ENCODE measurements at regions not wholly inside any gene's neighbourhood (a gene's known extent, or its start where the extent isn't known, plus 50 kb on each side); places are given as distances from the start of the nearest gene placed in this dataset.

DNA sequence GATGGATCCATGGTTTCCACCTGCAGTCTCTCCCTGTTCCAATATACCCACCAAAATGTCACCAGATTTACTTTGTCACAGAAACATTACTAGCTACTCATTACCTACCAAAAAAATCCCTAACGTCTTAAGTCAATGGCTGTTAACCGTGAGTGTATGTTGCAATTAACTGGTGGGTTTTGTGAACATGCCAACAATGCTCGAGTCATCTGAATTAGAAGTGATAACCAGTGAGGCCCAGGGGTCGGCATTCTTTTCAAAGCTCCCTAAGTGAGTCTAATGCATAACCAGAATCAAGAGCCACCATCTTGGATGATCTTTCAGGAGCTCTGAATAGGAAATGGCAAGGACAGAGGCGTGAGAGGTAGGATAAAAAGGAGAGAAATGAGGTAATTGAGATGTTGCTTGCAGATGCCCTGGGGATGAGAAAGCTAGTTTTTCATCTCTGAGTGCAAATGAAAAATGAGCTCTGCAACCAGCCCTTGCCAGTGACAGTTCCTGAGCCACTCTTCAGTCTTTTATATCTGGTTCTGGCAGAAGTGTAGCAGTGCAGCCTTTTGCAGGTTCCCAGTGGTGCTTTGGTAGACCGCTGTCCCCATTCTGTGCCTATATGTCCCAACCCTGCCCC is 130.0 kb upstream of the RND3 start:
- Mint-ChIP-seq H3K27me3 (ENCODE audit: insufficient read depth, unreplicated experiment) (no peaks in the 10 kb centered on the region), H3K9me3 (ENCODE audit: unreplicated experiment) (no peaks in the 10 kb centered on the region), H3K4me1 (ENCODE audit: low read depth, unreplicated experiment) (peaks cover 7% of the 10 kb centered on the region), H3K27ac (ENCODE audit: unreplicated experiment) (no peak overlapping the region), H3K4me3 (ENCODE audit: unreplicated experiment) (no peak overlapping the region), H3K36me3 (ENCODE audit: insufficient read depth, unreplicated experiment) (no peaks in the 10 kb centered on the region)
- H3K27me3 ChIP-seq (replicated peaks; ENCODE audit: control insufficient read depth, insufficient read depth, low read length), result no peaks in the 10 kb centered on the region
- no peak overlapping the region for H3K4me3 ChIP-seq (ENCODE audit: low read depth, low read length)
- POLR2A ChIA-PET, result no interaction called here
- peaks cover 29% of the 10 kb centered on the region for H3K4me1 ChIP-seq
- no peak for TF ChIP-seq CTCF (IDR thresholded peaks at IDR 0.05; ENCODE audit: insufficient read depth in 1 of 2, low read depth in 1 of 2, low read length in 1 of 2, severe bottlenecking in 1 of 2, unreplicated experiment in 1 of 2)
- no TSS peak for BruUV-seq (replicated peaks)
- H3K36me3 ChIP-seq (ENCODE audit: control insufficient read depth, insufficient read depth, low read length), result no peaks in the 10 kb centered on the region
- no peaks in the 10 kb centered on the region for H3K9me3 ChIP-seq
- intact Hi-C loops (cut with micrococcal nuclease; ENCODE audit: unreplicated experiment), result loop anchor here (10.0 kb wide), 2 partner anchors 437 to 483 kb away; no protein-coding TSS in a partner anchor
- DNase-seq, result no peak
- CTCF ChIA-PET, result no interaction called here

DNA sequence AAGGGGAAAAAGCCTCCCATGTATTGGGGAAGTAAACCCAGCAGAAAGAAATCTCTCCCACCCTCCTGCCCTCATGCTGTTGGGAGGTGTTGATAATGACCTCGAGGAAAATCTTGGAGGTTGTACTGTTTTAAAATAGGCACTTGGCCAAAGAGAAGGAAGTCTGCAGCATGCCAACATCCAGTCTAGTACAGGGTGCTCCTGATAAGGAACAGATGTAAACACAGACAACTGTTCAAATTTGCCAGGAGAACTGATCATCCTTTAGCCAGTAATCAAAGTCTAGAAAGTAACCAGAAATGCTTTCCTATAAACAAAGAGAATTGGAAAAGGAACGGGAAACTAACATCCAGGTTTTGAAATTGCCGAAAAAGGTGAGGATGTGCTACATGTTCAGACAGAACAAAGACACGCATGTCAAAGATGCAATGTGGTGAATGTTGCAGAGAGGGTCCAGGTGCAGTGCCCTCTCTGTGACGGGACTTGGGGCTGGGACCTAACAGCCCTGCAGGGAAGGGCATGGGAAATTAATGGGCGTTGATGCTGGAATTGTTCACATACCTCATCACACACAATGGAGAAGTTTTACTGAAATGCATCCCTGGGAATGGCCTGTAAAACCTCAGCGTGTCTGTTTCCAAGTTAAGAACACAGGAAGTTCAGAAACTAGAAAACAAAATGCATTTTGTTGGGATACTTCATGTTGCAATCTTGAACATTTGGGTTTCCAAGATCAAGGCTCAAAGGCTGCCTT is 125.7 kb upstream of the RND3 start:
- no peaks in the 10 kb centered on the region for H3K36me3 Mint-ChIP-seq (ENCODE audit: insufficient read depth, unreplicated experiment)
- no peak for DNase-seq
- no peaks in the 10 kb centered on the region for H3K36me3 ChIP-seq (ENCODE audit: control insufficient read depth, insufficient read depth, low read length)
- H3K4me1 ChIP-seq, result peaks cover 16% of the 10 kb centered on the region
- no TSS peak for BruUV-seq (replicated peaks)
- H3K27me3 Mint-ChIP-seq (ENCODE audit: insufficient read depth, unreplicated experiment), result no peaks in the 10 kb centered on the region
- TF ChIP-seq CTCF (IDR thresholded peaks at IDR 0.05; ENCODE audit: insufficient read depth in 1 of 2, low read depth in 1 of 2, low read length in 1 of 2, severe bottlenecking in 1 of 2, unreplicated experiment in 1 of 2), result no peak
- H3K9me3 ChIP-seq, result no peaks in the 10 kb centered on the region
- CTCF ChIA-PET, result no interaction called here
- no peak overlapping the region for H3K4me3 ChIP-seq (ENCODE audit: low read depth, low read length)
- peaks cover 13% of the 10 kb centered on the region for H3K4me1 Mint-ChIP-seq (ENCODE audit: low read depth, unreplicated experiment)
- intact Hi-C loops (cut with micrococcal nuclease; ENCODE audit: unreplicated experiment), result loop anchor here (5.0 to 10.0 kb wide), 3 partner anchors 442 to 624 kb away; no protein-coding TSS in a partner anchor
- no peaks in the 10 kb centered on the region for H3K27me3 ChIP-seq (replicated peaks; ENCODE audit: control insufficient read depth, insufficient read depth, low read length)
- H3K27ac Mint-ChIP-seq (ENCODE audit: unreplicated experiment), result no peak overlapping the region
- H3K9me3 Mint-ChIP-seq (ENCODE audit: unreplicated experiment), result no peaks in the 10 kb centered on the region
- H3K4me3 Mint-ChIP-seq (ENCODE audit: unreplicated experiment), result no peak overlapping the region
- POLR2A ChIA-PET, result no interaction called here

- TF ChIP-seq CTCF (IDR thresholded peaks at IDR 0.05; ENCODE audit: insufficient read depth in 1 of 2, low read depth in 1 of 2, low read length in 1 of 2, severe bottlenecking in 1 of 2, unreplicated experiment in 1 of 2), result peak; percentile 76 to 85
- CTCF ChIA-PET, result interaction anchor here (0.6 to 1.4 kb wide), 3 partner anchors 9 to 62 kb away, joined by 3 to 5 read pairs (median 4); no protein-coding TSS in a partner anchor
- Histone ChIP-seq H3K4me1 (peaks cover 16% of the 10 kb centered on the region), H3K4me3 (ENCODE audit: low read depth, low read length) (no peak overlapping the region), H3K36me3 (ENCODE audit: control insufficient read depth, insufficient read depth, low read length) (no peaks in the 10 kb centered on the region), H3K9me3 (no peaks in the 10 kb centered on the region), H3K27me3 (replicated peaks; ENCODE audit: control insufficient read depth, insufficient read depth, low read length) (no peaks in the 10 kb centered on the region)
- Mint-ChIP-seq H3K4me3 (ENCODE audit: unreplicated experiment) (no peak overlapping the region), H3K36me3 (ENCODE audit: insufficient read depth, unreplicated experiment) (no peaks in the 10 kb centered on the region), H3K27ac (ENCODE audit: unreplicated experiment) (no peak overlapping the region), H3K9me3 (ENCODE audit: unreplicated experiment) (no peaks in the 10 kb centered on the region), H3K27me3 (ENCODE audit: insufficient read depth, unreplicated experiment) (no peaks in the 10 kb centered on the region), H3K4me1 (ENCODE audit: low read depth, unreplicated experiment) (peaks cover 13% of the 10 kb centered on the region)
- peak; percentile 59 to 77 for DNase-seq
- POLR2A ChIA-PET, result no interaction called here
- intact Hi-C loops (cut with micrococcal nuclease; ENCODE audit: unreplicated experiment), result loop anchor here (1.0 to 10.0 kb wide), 6 partner anchors 84 to 1013 kb away; partner anchors contain the start of gene RND3
- no TSS peak for BruUV-seq (replicated peaks)
Observed at GRCh38 chr2:150610670-150611279, 123.3 kb upstream of the RND3 start.
